HepG2 (cell line): ENCODE measurements at regions not wholly inside any gene's neighbourhood (a gene's known extent, or its start where the extent isn't known, plus 50 kb on each side); places are given as distances from the start of the nearest gene placed in this dataset.
A peak's percentile ranks its signal among the peaks of the same experiment; 100 is the strongest.

Source experiments
- ARNT ChIP-seq: fragments of 450-650 bp; IDR thresholded peaks from 2 replicates; pipeline ENCODE4 v1.6.1; 2017
- ARNTL ChIP-seq: sonication (generic); formaldehyde crosslinking; IDR thresholded peaks from 2 replicates; pipeline ENCODE4 v1.4.0; 2020; ENCODE audit warnings: mild to moderate bottlenecking, missing genetic modification reagents
- E2F1 ChIP-seq: sonication (generic); formaldehyde crosslinking; IDR thresholded peaks from 2 replicates; pipeline ENCODE4 v1.5.0; 2020; ENCODE audit warnings: missing genetic modification reagents
- GABPB1 ChIP-seq: IDR thresholded peaks from 2 replicates; pipeline ENCODE4 v1.6.1; 2016; ENCODE audit warnings: mild to moderate bottlenecking, missing genetic modification reagents, moderate library complexity, missing compliant biosample characterization
- HDAC2 ChIP-seq: sonication (generic); formaldehyde crosslinking; IDR thresholded peaks from 2 replicates; pipeline ENCODE4 v1.4.0; 2020; ENCODE audit warnings: missing genetic modification reagents
- HNF1A ChIP-seq, 2 experiments: sonication (generic) in 1 of 2; formaldehyde crosslinking in 1 of 2; IDR thresholded peaks; 2 replicates each; pipeline versions ENCODE4 v1.4.0 to v1.6.1; 2016 to 2020; ENCODE audit warnings: borderline replicate concordance in 1 of 2, low read depth in 1 of 2, mild to moderate bottlenecking in 1 of 2, missing genetic modification reagents in 1 of 2
- NFE2 ChIP-seq: sonication (generic); formaldehyde crosslinking; IDR thresholded peaks from 2 replicates; pipeline ENCODE4 v1.4.0; 2020; ENCODE audit warnings: missing genetic modification reagents
- SNAPC5 ChIP-seq: sonication (generic); formaldehyde crosslinking; IDR thresholded peaks from 2 replicates; pipeline ENCODE4 v1.8.1; 2023; ENCODE audit warnings: mild to moderate bottlenecking, missing genetic modification reagents, borderline replicate concordance
- ZBTB4 ChIP-seq: sonication (generic); formaldehyde crosslinking; IDR thresholded peaks from 2 replicates; pipeline ENCODE4 v1.4.0; 2020; ENCODE audit warnings: missing genetic modification reagents, mild to moderate bottlenecking, borderline replicate concordance
- ZNF609 ChIP-seq: sonication (generic); formaldehyde crosslinking; IDR thresholded peaks from 2 replicates; pipeline ENCODE4 v1.4.0; 2020; ENCODE audit warnings: mild to moderate bottlenecking, missing genetic modification reagents, borderline replicate concordance
- ZNF770 ChIP-seq: sonication (generic); formaldehyde crosslinking; IDR thresholded peaks from 2 replicates; pipeline ENCODE4 v1.5.0; 2020; ENCODE audit warnings: mild to moderate bottlenecking, missing genetic modification reagents

GRCh38 chr15:70164910-70165715 is 67.4 kb upstream of the TLE3 start (continued):
- TF ChIP-seq ZNF770 (no peak), NFE2 (CRISPR knock-in tag) (no peak), HNF1A (IDR thresholded peaks at IDR 0.05; ENCODE audit: low read depth) (no peak), HNF1A (CRISPR knock-in tag; IDR thresholded peaks at IDR 0.05; ENCODE audit: borderline replicate concordance) (no peak), ZBTB4 (CRISPR knock-in tag) (no peak), ARNTL (CRISPR knock-in tag) (peak; percentile 38; the same call in 1 of the 2 replicates), GABPB1 (peak; percentile 20; the same call in 1 of the 2 replicates), HDAC2 (CRISPR knock-in tag) (0 out of 2 replicates have a peak, but pooled peaks have one; percentile 23), ARNT (no peak), SNAPC5 (CRISPR knock-in tag) (no peak), ZNF609 (CRISPR knock-in tag) (peak; percentile 66; the same call in 1 of the 2 replicates), E2F1 (CRISPR knock-in tag) (no peak)
